GM21526 (cell line): ENCODE measurements at regions not wholly inside any gene's neighbourhood (a gene's known extent, or its start where the extent isn't known, plus 50 kb on each side); places are given as distances from the start of the nearest gene placed in this dataset.
"Not testable (repeated sequence)": the region's sequence is repeated elsewhere in the genome, so short reads cannot be mapped to it uniquely, and the experiment has no call there.

ENCODE experiments used
- ATAC-seq: cut with Tn5 transposase; IDR thresholded peaks from one replicate; pipeline ENCODE4 v1.9.1; 2021; ENCODE audit warnings: moderate library complexity; ENCODE audit not compliant: unreplicated experiment, low FRiP score

DNA sequence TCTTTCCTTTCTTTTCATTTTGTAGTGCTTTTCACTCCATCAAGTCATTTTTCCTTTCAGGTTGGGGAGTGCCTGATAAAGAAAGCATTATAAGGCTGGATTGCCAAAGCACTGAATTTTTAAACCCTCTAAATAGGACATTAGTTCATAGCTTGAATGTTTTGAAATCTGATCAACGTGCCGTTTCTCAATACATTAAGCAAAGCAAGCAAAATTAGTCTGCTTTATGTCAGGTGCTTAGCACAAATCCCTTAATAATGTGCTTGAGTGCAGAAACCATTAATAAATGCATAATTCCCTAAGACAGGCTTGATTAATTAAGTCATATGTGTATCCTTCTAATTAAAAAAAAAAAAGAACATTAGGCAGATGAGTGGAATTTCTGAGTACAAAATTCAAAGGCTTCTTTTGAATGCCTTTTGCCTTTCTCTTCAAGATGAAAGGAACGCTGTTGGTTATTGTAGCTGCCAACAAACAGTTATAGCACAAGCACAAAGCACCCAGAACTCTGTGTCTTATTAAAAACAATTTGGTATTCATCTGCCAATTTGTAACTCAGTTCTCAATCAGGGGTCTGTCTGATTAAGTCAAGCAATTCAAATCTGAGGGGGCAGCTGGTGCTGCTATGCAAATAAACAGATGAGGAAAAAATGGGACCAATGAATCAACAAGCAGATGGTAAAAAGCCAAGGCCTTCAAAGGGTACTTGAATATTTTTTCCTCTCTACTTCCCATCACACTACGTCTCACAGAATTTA, 233.7 kb downstream of the TLE1 start:
- ATAC-seq = no peak

DNA sequence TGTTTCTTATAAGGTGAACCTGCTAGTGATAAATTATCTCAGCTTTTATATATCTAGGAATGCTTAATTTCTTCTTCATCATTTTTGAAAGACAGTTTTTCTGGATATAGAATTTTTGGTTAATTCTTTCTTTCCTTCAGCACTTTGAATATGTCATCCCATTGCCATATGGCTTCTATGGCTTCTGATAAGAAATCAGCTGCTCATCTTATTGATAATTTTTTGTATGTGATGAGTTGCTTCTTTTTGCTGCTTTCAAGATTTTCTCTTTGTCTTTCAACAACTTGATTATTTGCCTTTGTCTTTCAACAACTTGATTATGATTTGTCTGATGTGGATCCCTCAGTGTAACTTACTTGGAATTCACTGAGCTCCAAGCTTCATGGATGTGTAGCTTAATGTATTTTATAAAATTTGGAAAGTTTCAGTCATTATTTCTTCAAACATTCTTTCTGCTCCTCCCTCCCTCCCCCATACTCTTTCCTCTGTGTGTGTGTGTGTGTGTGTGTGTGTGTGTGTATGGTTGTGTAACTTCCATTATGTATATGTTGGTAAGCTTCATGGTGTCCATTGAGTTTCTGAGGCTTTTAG, 243.9 kb downstream of the TLE1 start:
- ATAC-seq = no peak

DNA sequence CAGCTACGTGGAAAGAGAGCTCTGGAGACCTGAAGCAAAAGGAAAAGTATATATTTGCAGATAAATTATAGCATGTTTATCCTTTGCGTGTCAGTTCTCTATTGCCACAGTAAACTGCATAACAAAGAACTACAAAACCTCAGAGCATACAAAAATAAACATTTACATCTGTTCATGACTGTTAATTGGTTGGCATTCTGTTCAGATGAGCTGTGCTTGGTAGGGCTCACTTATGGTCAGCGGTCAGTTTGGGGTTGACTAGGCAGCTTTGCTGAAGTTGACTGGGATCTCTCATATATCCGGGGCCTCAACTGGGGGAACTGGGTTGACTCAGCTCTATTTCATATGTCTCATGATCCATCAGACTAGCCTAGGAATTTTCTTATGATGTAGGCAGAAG, 257.7 kb downstream of the TLE1 start:
- ATAC-seq = no peak

DNA sequence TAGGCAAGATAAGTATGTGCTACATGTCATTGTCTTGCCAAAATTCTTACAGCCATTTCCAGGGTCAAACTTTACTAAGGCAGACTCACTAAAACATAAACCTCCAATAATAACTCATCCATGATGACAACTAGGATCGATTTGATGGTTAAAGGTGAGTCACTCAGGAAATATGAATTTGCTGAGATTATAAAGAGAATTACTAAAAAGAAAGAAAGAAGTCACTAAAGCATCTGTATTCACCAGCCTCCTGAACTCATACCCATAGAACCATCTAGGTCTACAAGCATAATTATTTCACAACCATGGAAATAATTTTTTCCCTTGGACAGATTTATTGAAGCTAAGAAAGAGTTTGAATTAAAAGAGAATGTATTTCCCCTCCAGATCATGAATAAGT, 258.6 kb downstream of the TLE1 start:
- no peak for ATAC-seq

DNA sequence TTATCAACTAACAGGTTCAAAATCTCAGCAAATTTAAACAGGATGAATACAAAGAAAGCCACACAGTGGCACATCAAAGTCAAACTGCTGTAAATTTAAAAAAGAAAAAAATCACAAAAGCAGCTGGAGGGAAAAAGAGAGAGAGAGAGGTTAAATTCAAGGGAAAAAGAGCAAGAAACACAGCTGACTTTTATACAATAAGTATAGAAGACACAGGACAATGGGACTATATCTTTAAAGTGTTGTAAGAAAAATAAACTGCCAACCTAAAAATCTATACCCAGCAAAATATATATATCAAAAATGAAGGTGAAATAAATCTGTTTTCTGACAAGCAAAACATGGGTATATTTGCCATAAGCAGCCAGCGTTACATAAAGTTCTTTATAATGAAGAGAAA, 261.5 kb downstream of the TLE1 start:
- ATAC-seq = no peak

DNA sequence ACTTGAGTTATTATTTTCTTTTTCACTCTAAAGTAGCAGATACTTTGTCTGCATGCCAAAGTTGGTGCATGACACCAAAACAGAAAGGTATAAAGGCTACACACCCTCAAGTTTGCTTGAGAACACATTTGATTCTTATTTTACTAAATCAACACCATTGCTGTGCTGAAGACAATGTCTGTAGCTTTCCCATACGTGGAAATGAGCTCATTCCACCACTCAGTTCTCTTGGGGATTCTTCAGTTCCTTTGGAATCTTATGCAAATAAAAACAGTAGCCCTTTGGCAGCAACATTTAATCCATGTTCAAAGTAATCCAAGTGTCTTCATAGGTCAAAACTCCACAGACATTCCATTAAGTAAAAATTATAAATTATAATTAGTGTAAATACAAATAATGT, 264.9 kb downstream of the TLE1 start:
- ATAC-seq = no peak

DNA sequence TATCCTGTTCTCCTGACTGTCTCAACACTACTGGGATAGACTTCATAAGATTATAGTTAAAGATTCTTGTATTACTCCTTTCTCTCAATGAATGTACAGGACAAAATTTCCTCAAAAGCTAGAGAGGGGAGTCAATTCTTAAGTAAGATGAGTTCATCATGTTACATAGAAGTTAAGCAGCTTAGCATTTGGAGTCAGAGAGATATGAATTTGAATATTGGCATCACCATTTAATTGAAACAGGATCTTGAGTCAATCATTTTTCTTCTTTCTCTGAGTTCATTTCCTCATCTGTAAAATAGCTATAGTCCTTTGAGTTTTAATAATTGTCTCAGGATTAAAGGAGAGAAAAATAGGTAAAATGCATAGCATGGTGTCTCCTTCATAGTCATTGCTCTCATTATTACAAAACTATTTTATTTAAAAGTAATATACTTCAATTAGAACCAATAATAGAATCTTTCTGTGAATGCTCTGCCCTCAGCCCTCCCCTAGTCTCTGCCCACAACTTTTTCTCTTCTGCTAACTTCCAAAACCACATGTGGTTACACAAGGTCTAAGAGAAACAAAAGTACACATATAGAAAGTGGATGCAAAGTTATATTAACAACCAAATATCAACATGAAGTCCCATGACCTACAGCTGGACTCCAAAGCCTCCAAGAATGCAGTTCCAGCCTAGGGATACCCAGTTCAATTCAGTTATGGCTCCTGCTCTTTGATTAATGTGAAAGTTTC, 265.6 kb downstream of the TLE1 start:
- no peak for ATAC-seq

DNA sequence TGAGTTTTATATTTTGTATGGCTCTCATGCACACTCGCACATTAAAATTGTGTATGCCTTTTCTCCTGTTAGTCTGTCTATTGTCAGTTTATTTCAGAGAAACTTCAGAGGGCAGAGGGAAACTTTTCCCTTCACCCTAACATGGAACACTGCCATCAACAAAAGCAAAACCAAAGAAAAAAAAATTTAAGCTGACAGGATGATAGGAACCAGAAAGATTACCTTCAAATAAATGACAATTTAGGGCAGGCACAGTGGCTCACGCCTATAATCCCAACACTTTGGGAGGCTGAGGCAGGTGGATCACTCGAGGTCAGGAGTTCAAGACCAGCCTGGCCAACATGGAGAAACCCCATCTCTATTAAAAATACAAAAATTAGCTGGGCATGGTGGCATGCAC, 268.3 kb downstream of the TLE1 start:
- not testable (repeated sequence) for ATAC-seq

DNA sequence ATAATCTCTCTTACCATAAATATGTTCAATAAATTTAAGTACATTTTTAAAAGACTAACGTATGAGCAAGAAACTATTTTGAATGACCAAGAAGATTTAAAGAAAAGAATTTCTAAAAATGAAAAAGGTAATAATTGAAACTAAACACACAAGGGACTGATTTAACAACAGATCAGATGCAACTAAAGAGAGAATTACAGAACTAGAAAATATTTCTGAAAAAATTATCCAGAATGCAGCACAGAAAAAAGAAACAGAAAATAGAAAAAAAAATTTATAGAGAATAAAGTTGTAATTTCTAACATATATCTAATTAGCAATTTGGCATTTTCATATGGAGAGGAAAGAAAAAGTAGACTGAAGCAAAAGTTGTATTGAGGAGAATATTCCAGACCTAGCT, 269.3 kb downstream of the TLE1 start:
- ATAC-seq = no peak

DNA sequence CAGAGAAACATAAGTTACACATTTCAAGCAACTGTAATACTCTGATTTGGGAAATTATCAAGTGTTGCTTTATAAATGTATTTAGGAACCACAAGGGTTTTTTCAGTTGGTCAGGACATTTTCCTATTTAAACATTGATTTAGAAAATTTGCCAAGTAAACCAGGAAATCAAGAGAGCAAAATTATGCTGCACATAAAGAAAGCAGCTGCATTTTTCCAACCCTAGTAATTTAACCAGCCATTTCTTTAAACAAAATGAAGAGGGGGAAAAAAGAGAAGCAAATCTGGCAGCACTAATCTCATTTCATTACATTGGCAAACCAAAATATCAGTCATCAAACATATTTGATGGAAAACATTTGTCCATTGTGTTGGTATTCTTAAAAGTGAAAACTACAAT, 271.4 kb downstream of the TLE1 start:
- no peak for ATAC-seq

DNA sequence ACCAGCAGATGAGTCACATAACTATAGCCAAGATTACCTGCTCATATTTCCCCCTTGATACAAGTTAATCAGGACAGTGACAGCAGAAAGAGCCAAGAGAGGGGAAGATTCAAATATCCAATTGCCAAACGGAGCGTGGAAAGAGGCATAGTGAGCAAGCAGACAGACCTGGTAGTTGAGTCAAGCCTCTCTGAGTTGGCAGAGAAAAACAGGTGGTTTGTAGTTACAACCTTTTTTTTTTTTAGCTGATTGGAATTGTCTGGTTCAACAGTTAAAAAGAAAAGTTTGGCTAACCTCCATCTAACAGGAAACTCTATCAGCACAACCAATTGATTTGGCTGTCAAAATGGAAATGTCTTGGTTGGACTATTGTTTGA, 272.1 kb downstream of the TLE1 start:
- ATAC-seq = no peak

DNA sequence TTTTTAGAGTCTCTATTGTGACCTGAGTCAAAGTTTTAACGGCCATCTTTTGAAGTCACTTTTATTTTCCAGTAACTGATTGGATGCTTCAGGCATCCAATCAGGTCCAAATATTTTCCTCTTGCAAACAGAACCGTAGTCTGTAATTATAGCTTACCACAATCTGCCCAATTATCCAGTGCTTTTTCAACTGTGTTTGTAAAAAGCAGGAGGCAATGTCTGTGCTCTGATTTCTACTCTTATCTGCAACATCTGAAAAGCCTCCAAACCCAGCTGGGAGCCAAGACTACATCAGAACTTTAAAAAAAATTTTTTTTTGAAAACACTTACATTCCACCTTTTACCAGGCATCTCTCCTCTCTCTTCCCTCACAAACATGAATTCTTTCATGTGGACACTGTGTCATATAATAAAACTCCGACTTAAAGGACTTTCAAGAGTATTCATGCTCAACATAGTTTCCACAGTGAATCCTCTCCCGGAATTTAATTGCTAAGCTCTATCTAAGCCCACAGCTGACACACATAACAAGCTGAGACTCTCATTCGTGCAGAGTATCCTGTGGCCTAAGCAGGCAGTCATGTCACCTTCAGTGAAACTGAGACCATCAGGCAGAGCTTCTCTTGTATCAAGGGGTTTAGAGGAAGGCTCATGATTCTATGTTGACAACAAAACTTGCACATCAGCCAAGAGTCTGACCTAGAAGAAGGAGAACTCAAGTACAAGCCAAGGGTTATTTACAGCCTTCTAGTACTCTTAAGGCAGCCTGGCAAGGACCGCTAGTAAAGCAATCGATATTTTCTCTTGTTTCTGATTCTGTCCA, 272.7 kb downstream of the TLE1 start:
- no peak for ATAC-seq

DNA sequence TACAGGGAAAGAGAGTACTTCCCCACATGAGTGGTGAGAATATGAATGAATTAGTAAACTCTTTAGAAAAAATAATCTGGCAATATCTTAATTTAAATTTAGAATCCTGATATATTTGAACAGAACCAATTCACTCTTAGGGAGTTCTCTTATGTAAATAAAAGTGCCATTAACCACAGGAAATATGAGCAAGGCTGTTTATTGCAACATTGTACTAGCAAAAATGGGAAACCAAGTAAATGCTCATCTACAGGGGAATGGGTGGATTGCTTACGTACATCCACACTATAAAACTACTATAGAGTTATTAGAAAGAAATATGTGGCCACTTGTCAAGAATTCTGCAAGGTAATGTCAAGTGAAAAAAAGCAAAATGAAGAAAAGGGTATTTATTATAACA, 274.5 kb downstream of the TLE1 start:
- ATAC-seq = no peak

DNA sequence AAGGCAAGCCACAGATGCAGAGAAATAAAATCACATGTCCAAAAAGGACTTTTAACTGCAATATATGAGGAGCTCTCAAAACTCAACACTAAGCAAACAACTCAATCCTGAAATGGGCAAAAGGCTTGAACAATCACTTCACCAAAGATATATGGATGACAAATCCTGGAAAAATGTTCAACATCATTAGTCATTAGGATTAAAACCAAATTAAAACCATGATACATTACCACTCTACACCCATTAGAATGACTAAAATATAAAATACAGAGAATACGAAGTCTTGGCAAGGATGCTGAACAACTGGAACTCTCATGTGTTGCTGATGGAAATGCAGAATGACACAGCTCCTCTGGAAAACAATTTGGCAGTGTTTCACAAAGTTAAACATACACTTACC, 277.4 kb downstream of the TLE1 start:
- ATAC-seq = no peak

DNA sequence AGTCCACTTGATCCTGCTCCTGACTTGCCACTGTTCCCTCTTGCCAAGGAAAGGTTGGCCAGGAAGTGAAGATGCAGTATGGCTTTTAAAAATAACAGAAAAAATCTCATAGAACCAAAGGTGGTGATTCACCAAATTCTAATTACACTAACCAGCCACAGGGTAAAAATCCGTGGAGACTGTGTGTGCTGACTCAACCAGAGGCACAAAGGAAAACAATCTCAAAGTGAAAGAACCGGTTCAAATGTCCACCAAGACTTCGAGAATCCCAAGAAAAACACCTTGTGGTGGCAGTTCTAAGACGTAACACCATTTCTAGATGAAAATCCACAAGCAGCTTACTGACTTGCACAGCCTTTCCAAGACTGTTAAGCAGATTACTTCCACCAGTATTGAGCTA, 279.1 kb downstream of the TLE1 start:
- ATAC-seq = no peak

DNA sequence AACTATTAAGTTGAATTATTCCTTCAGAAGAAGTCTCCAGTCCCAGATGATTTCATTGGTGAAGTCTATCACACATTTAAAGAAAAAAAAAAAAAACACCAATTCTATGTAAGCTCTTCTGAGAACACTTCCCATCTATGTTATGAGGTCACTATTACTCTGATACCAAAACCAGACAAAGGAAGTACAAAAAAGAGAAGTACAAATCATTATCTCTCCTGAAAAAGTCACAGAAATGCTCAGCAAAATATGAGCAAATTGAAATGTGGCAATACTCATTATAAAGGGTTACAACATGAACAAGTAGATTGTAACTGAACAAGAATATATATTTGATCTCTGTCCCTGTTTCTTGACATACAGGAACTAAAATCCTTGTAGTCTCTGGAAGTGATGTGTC, 280.4 kb downstream of the TLE1 start:
- ATAC-seq = no peak

DNA sequence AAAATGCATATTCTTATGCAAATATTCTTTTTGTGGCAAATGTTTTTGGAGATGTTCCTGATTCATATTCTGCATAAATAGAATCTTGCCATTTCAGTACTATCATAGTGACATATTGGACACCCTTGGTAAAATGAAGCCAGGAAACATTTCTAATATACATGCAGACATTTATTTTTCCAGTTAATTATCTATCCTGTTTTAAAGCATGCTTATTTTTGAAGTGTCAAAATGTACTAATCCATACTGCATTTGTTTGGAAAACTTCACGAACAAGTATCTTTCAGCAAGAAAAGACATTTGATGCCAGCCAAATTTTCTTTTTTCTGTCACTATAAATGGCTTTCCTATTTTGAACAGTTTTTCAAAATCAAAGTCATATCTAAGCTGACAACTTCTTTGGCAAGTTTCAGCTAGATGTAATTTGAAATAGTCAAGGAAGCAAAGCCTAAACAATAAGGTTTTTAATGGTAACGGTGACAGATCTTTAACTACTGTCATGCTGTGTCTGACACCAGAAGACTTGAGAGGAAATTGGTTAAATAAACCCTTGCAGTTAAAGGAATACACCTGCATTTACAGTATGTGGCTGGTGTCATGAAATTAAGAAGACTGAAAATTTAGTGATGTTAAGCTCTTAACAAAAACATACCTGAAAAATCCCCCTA, 284.3 kb downstream of the TLE1 start:
- no peak for ATAC-seq

DNA sequence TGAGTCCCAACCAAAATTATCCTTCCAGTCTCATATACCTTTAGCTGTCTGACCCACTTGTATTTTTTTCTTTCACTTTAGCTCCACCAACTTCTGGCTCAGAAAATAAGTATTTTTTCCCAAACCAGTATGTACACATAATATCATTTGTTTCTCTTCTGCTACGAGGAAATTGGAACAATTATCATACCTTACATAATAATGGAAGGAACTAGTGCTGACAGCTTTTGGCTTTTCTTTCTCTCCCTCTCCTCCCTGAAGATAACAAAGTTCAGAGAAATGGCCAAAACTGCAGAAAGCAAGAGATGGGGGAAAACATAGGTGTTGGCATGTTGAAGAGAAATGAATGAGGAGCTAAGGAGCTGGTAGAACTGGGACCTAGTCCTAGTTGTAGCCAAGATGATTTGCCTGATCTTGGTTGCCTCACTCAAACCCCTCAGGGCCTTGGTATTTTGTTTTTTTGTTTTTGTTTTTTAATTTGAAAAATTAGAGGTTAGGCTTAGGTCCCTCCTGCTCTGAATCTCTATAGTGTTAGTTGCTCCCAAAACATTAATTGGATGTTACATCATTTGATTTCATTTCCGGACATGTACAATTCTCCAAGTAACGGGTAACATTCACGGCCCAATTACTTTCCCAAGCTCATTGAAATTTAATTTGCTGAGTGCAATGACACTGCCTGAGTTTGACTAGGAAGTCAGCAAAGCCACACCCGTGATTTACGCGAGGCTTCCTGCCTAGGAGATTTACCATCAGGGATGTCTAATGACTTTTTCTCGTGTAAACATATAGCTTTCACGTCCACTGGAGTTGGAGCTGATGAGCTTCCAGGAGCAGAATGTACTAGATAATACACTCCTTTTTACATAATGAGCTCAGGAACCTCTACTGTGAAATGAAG, 291.6 kb downstream of the TLE1 start:
- no peak for ATAC-seq

DNA sequence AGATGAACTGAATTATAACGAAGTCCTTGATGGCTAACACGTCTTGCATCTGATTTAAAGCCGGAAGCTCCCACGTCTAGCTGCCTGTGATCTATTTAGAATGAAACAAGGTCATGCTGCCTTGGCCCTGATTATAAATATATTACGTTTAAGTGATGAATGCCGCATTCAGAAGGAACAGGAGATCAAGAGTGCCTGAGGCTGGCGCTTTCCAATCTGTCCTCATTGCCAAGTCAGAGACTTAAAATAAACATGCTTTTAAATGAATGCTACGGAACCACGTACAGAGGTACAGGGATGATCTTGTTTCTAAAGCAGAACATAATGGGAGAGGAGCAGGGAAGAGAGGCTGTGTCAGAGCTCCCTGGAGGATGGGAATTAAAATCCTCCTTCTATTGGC, 292.8 kb downstream of the TLE1 start:
- no peak for ATAC-seq

DNA sequence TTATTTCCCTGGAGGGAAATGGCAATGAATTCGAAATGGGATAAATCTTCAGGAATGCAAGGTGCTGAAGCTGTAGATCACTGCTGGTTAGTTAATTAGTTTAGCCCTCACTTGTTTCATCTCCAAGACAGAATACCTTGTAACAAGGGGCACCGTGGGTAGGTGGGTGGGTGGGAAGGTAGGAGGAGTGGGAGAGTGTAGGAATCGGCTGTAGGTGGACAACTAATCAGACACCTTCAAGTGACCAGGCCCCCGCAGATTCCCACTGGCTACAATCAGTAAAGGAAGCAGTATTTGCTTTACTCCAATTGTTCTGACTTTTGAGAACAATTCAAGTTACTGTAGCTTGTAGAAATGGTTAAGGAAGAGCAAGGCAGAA, 293.7 kb downstream of the TLE1 start:
- no peak for ATAC-seq
